GM19043 (cell line): ENCODE measurements at regions not wholly inside any gene's neighbourhood (a gene's known extent, or its start where the extent isn't known, plus 50 kb on each side); places are given as distances from the start of the nearest gene placed in this dataset.

ENCODE experiments used
- ATAC-seq: cut with Tn5 transposase; IDR thresholded peaks from one replicate; pipeline ENCODE4 v1.9.1; 2021; ENCODE audit warnings: low read depth; ENCODE audit not compliant: unreplicated experiment

GRCh38 chr2:149841396-149841795 lies 253.8 kb upstream of the MMADHC start:
- no peak for ATAC-seq

GRCh38 chr2:149832324-149832723 lies 244.7 kb upstream of the MMADHC start:
- ATAC-seq: no peak

- ATAC-seq: no peak
Observed at GRCh38 chr2:149828520-149829210, 241.1 kb upstream of the MMADHC start.

GRCh38 chr2:149827585-149828126 lies 240.1 kb upstream of the MMADHC start:
- ATAC-seq: no peak

GRCh38 chr2:149826471-149827125 lies 239.0 kb upstream of the MMADHC start:
- no peak for ATAC-seq

GRCh38 chr2:149825473-149825872 lies 237.9 kb upstream of the MMADHC start:
- no peak for ATAC-seq

- no peak for ATAC-seq
Observed at GRCh38 chr2:149824136-149824535, 236.6 kb upstream of the MMADHC start.

GRCh38 chr2:149819356-149819957 lies 231.9 kb upstream of the MMADHC start:
- no peak for ATAC-seq

GRCh38 chr2:149816756-149817551 lies 229.4 kb upstream of the MMADHC start:
- ATAC-seq: no peak

GRCh38 chr2:149815941-149816340 lies 228.4 kb upstream of the MMADHC start:
- ATAC-seq: no peak

GRCh38 chr2:149814901-149815300 lies 227.3 kb upstream of the MMADHC start:
- ATAC-seq: no peak

GRCh38 chr2:149814049-149814448 lies 226.5 kb upstream of the MMADHC start:
- ATAC-seq: no peak

- no peak for ATAC-seq
Observed at GRCh38 chr2:149808556-149808955, 221.0 kb upstream of the MMADHC start.

GRCh38 chr2:149806651-149807050 lies 219.1 kb upstream of the MMADHC start:
- no peak for ATAC-seq

GRCh38 chr2:149800624-149801542 lies 213.3 kb upstream of the MMADHC start:
- ATAC-seq: no peak

GRCh38 chr2:149799013-149799705 lies 211.6 kb upstream of the MMADHC start:
- ATAC-seq: no peak

GRCh38 chr2:149797030-149797429 lies 209.5 kb upstream of the MMADHC start:
- ATAC-seq: no peak

GRCh38 chr2:149789549-149789948 lies 202.0 kb upstream of the MMADHC start:
- ATAC-seq: no peak

- ATAC-seq: no peak
Observed at GRCh38 chr2:149787206-149787605, 199.6 kb upstream of the MMADHC start.
